ENCODE measurements at regions not wholly inside any gene's neighbourhood (a gene's known extent, or its start where the extent isn't known, plus 50 kb on each side); places are given as distances from the start of the nearest gene placed in this dataset.

- H3K9me3 ChIP-seq = no peaks in the 10 kb centered on the region
- H3K36me3 ChIP-seq (replicated peaks in 1 of 2; ENCODE audit: insufficient read depth in 1 of 2, low read depth in 2 of 2) = no peaks in the 10 kb centered on the region
- H3K27ac ChIP-seq = no peak overlapping the region
- 76 to 83% methylated on average over 2 of the region's 2 CpGs for WGBS, 2 donors
- H3K4me1 ChIP-seq = no peaks in the 10 kb centered on the region
- H3K27me3 ChIP-seq = no peaks in the 10 kb centered on the region
- DNase-seq (no peak), ATAC-seq (no peak)
- H3K4me3 ChIP-seq = no peak overlapping the region
- TF ChIP-seq POLR2A (IDR thresholded peaks at IDR 0.05) (no peak), CTCF (IDR thresholded peaks at IDR 0.05) (no peak)
- intact Hi-C loops (cut with DNase I) = no loop called here
These were observed 127.6 kb upstream of the SERPINE2 start for GRCh38 chr2:224166654-224167053.

- no peak for ATAC-seq
- WGBS, 2 donors = 44 to 46% methylated on average over 2 of the region's 2 CpGs
These were observed 126.8 kb upstream of the SERPINE2 start for GRCh38 chr2:224165901-224166319.

GRCh38 chr2:224163566-224164307 lies 124.7 kb upstream of the SERPINE2 start:
- 67 to 75% methylated on average over 4 of the region's 4 CpGs for WGBS, 2 donors
- no peaks in the 10 kb centered on the region for H3K36me3 ChIP-seq (replicated peaks in 1 of 2; ENCODE audit: insufficient read depth in 1 of 2, low read depth in 2 of 2)
- no peak overlapping the region for H3K4me3 ChIP-seq
- no peaks in the 10 kb centered on the region for H3K4me1 ChIP-seq
- ATAC-seq (no peak), DNase-seq (no peak)
- intact Hi-C loops (cut with DNase I) = no loop called here
- TF ChIP-seq CTCF (IDR thresholded peaks at IDR 0.05) = no peak
- no peak for TF ChIP-seq POLR2A (IDR thresholded peaks at IDR 0.05)
- H3K27me3 ChIP-seq = no peaks in the 10 kb centered on the region
- H3K9me3 ChIP-seq = no peaks in the 10 kb centered on the region
- H3K27ac ChIP-seq = no peak overlapping the region

More at GRCh38 chr2:224165901-224166319, 126.8 kb upstream of the SERPINE2 start:
- Histone ChIP-seq H3K27me3 (no peaks in the 10 kb centered on the region), H3K4me1 (no peaks in the 10 kb centered on the region), H3K27ac (no peak overlapping the region), H3K36me3 (replicated peaks in 1 of 2; ENCODE audit: insufficient read depth in 1 of 2, low read depth in 2 of 2) (no peaks in the 10 kb centered on the region), H3K9me3 (no peaks in the 10 kb centered on the region), H3K4me3 (no peak overlapping the region)
- intact Hi-C loops (cut with DNase I) = no loop called here
- DNase-seq = no peak
- TF ChIP-seq POLR2A (IDR thresholded peaks at IDR 0.05) = no peak
- TF ChIP-seq CTCF (IDR thresholded peaks at IDR 0.05) = no peak

- Histone ChIP-seq H3K9me3 (no peaks in the 10 kb centered on the region), H3K27me3 (no peaks in the 10 kb centered on the region), H3K36me3 (replicated peaks in 1 of 2; ENCODE audit: insufficient read depth in 1 of 2, low read depth in 2 of 2) (no peaks in the 10 kb centered on the region), H3K4me1 (no peaks in the 10 kb centered on the region), H3K27ac (no peak overlapping the region), H3K4me3 (no peak overlapping the region)
- ATAC-seq (no peak), DNase-seq (no peak)
- TF ChIP-seq POLR2A (IDR thresholded peaks at IDR 0.05) = no peak
- no peak for TF ChIP-seq CTCF (IDR thresholded peaks at IDR 0.05)
- WGBS, 2 donors = 63 to 65% methylated on average over 2 of the region's 2 CpGs
- intact Hi-C loops (cut with DNase I) = no loop called here
These were observed 123.0 kb upstream of the SERPINE2 start for GRCh38 chr2:224162122-224162521.

- H3K9me3 ChIP-seq = no peaks in the 10 kb centered on the region
- no peaks in the 10 kb centered on the region for H3K4me1 ChIP-seq
- no peak overlapping the region for H3K27ac ChIP-seq
- H3K27me3 ChIP-seq = no peaks in the 10 kb centered on the region
- H3K36me3 ChIP-seq (replicated peaks in 1 of 2; ENCODE audit: insufficient read depth in 1 of 2, low read depth in 2 of 2) = no peaks in the 10 kb centered on the region
- TF ChIP-seq CTCF (IDR thresholded peaks at IDR 0.05) = no peak
- TF ChIP-seq POLR2A (IDR thresholded peaks at IDR 0.05) = no peak
- ATAC-seq (no peak), DNase-seq (no peak)
- intact Hi-C loops (cut with DNase I) = no loop called here
- 67 to 70% methylated on average over 2 of the region's 2 CpGs for whole genome bisulfite sequencing, 2 donors
- no peak overlapping the region for H3K4me3 ChIP-seq
These were observed 122.6 kb upstream of the SERPINE2 start for GRCh38 chr2:224161712-224162111.
